ENCODE measurements at regions not wholly inside any gene's neighbourhood (a gene's known extent, or its start where the extent isn't known, plus 50 kb on each side); places are given as distances from the start of the nearest gene placed in this dataset.

- CTCF ChIA-PET: no interaction called here
- Histone ChIP-seq H3K9me3 (ENCODE audit: control insufficient read depth, insufficient read depth, low read depth, low read length) (no peaks in the 10 kb centered on the region), H3K4me3 (ENCODE audit: low read depth, low read length) (no peak overlapping the region), H3K36me3 (ENCODE audit: control insufficient read depth in 2 of 2, insufficient read depth in 1 of 2, low read length in 2 of 2) (no peaks in the 10 kb centered on the region), H3K27ac (ENCODE audit: extremely low read depth, low read depth, low read length) (no peak overlapping the region), H3K4me1 (ENCODE audit: control insufficient read depth, insufficient read depth, low read length) (no peaks in the 10 kb centered on the region)
- TF ChIP-seq ZNF664 (tag by site-specific recombination; IDR thresholded peaks at IDR 0.05) (no peak), ZEB2 (tag by site-specific recombination; IDR thresholded peaks at IDR 0.05) (no peak), GLI4 (tag by site-specific recombination; IDR thresholded peaks at IDR 0.05) (no peak), ZNF626 (tag by site-specific recombination; IDR thresholded peaks at IDR 0.05) (no peak), ZFHX2 (tag by site-specific recombination; conservative IDR thresholded peaks at IDR 0.05) (no peak), ZNF138 (tag by site-specific recombination; IDR thresholded peaks at IDR 0.05; ENCODE audit: borderline replicate concordance) (no peak), ZNF335 (tag by site-specific recombination; conservative IDR thresholded peaks at IDR 0.05) (no peak), ZNF221 (tag by site-specific recombination; IDR thresholded peaks at IDR 0.05; ENCODE audit: borderline replicate concordance) (no peak), ZNF791 (tag by site-specific recombination; IDR thresholded peaks at IDR 0.05) (no peak), ZNF513 (tag by site-specific recombination; IDR thresholded peaks at IDR 0.05) (no peak), KLF7 (tag by site-specific recombination; IDR thresholded peaks at IDR 0.05; ENCODE audit: borderline replicate concordance) (no peak), ZNF843 (tag by site-specific recombination; IDR thresholded peaks at IDR 0.05) (no peak), SP7 (tag by site-specific recombination; IDR thresholded peaks at IDR 0.05) (no peak), ZNF121 (tag by site-specific recombination; IDR thresholded peaks at IDR 0.05) (no peak), SETDB1 (IDR thresholded peaks at IDR 0.05; ENCODE audit: insufficient read length, low read length) (no peak), ZNF302 (tag by site-specific recombination; IDR thresholded peaks at IDR 0.05; ENCODE audit: low read depth) (no peak), ZNF645 (tag by site-specific recombination; IDR thresholded peaks at IDR 0.05) (no peak)
- POLR2A ChIA-PET: no interaction called here
Measured at GRCh38 chr4:100797356-100797755, 279.5 kb upstream of the EMCN start.

- Histone ChIP-seq H3K27ac (ENCODE audit: extremely low read depth, low read depth, low read length) (no peak overlapping the region), H3K4me3 (ENCODE audit: low read depth, low read length) (no peak overlapping the region), H3K4me1 (ENCODE audit: control insufficient read depth, insufficient read depth, low read length) (no peaks in the 10 kb centered on the region), H3K9me3 (ENCODE audit: control insufficient read depth, insufficient read depth, low read depth, low read length) (no peaks in the 10 kb centered on the region), H3K36me3 (ENCODE audit: control insufficient read depth in 2 of 2, insufficient read depth in 1 of 2, low read length in 2 of 2) (no peaks in the 10 kb centered on the region)
- ChIA-PET CTCF (no interaction called here), POLR2A (no interaction called here)
- no peak for TF ChIP-seq SETDB1 (IDR thresholded peaks at IDR 0.05; ENCODE audit: insufficient read length, low read length)
- no peak for TF ChIP-seq ZNF18 (tag by site-specific recombination; IDR thresholded peaks at IDR 0.05)
- TF ChIP-seq ZNF621 (tag by site-specific recombination; IDR thresholded peaks at IDR 0.05): no peak
- TF ChIP-seq BCL11B (tag by site-specific recombination; IDR thresholded peaks at IDR 0.05; ENCODE audit: low read depth): no peak
- no peak for TF ChIP-seq OSR2 (tag by site-specific recombination; IDR thresholded peaks at IDR 0.05)
- no peak for TF ChIP-seq ZNF223 (tag by site-specific recombination; IDR thresholded peaks at IDR 0.05)
- no peak for TF ChIP-seq ZBTB44 (tag by site-specific recombination; IDR thresholded peaks at IDR 0.05)
- no peak for TF ChIP-seq ZNF501 (tag by site-specific recombination; IDR thresholded peaks at IDR 0.05)
Measured at GRCh38 chr4:100796332-100796731, 278.5 kb upstream of the EMCN start.

Data from HEK293 (cell line).